HepG2 (cell line): ENCODE measurements at regions not wholly inside any gene's neighbourhood (a gene's known extent, or its start where the extent isn't known, plus 50 kb on each side); places are given as distances from the start of the nearest gene placed in this dataset.

ENCODE experiments used
- ATAC-seq: fragments of 200-7000 bp; cut with Tn5 transposase; 3 replicates; pipeline ENCODE4 v1.9.1; 2020; ENCODE audit warnings: mild to moderate bottlenecking, moderate library complexity
- BruUV-seq: library from RNA; stranded (reverse); fragments of 400-500 nt; replicated peaks from 2 replicates; lab custom pipeline; 2021; lab: Mats Ljungman, UMichigan
- CTCF ChIA-PET: fragments of 300-600 bp; formaldehyde crosslinking; extraction: SDS; loops from one replicate; lab custom pipeline; 2021; ENCODE audit warnings: low total read pairs, inconsistent platforms, low intra/inter-chr PET ratio; lab: Yijun Ruan, JAX
- POLR2A ChIA-PET: fragments of 350-600 bp; sonication (Branson Sonifier 250); formaldehyde crosslinking; loops from one replicate; lab custom pipeline; 2020; ENCODE audit warnings: antibody characterized with exemption, inconsistent platforms; lab: Yijun Ruan, JAX
- DNase-seq: peaks from one replicate; pipeline ENCODE4 v3.0.0-alpha.2; 2015; ENCODE audit warnings: low spot score
- FAIRE-seq: peaks from 3 replicates; lab custom pipeline; 2011; peaks lifted over from hg19 to GRCh38; lab: Jason Lieb, UNC
- H2AFZ ChIP-seq: one replicate; pipeline ENCODE4 v1.6.1; 2011; ENCODE audit warnings: low read length, inconsistent platforms
- H3K27ac ChIP-seq: fragments of 300-600 bp; 3 replicates; pipeline ENCODE4 v1.8.0; 2011; ENCODE audit warnings: mixed run types, mild to moderate bottlenecking, mixed read lengths, low read length, inconsistent platforms; ENCODE audit not compliant: insufficient read depth; ENCODE audit errors: extremely low read length
- H3K27me3 ChIP-seq, 2 experiments: fragments of 200-600 bp in 1 of 2; 2 replicates in 1 of 2; 3 replicates in 1 of 2; pipeline versions ENCODE4 v1.6.0 to v1.8.0; 2011; ENCODE audit warnings: low read length in 2 of 2, mild to moderate bottlenecking in 2 of 2, moderate library complexity in 2 of 2, inconsistent platforms in 1 of 2; ENCODE audit not compliant: insufficient read depth in 2 of 2, control insufficient read depth in 1 of 2
- H3K36me3 ChIP-seq, 2 experiments: fragments of 200-600 bp in 1 of 2; replicated peaks in 1 of 2; 2 replicates in 1 of 2; 3 replicates in 1 of 2; pipeline versions ENCODE4 v1.5.1 to v1.8.0; 2011; ENCODE audit warnings: low read length in 2 of 2, inconsistent platforms in 1 of 2; ENCODE audit not compliant: insufficient read depth in 2 of 2, control insufficient read depth in 1 of 2
- H3K4me1 ChIP-seq: 2 replicates; pipeline ENCODE4 v1.5.1; 2012; ENCODE audit warnings: low read length, inconsistent platforms; ENCODE audit not compliant: insufficient read depth
- H3K4me2 ChIP-seq: 2 replicates; pipeline ENCODE4 v1.6.0; 2011; ENCODE audit warnings: low read depth, low read length, inconsistent platforms
- H3K4me3 ChIP-seq, 3 experiments: fragments of 200-600 bp in 1 of 3; sonication (generic), shearing (Covaris generic) in 1 of 3; replicated peaks in 1 of 3; 2 replicates each; pipeline ENCODE4 v1.5.1; 2011 to 2016; ENCODE audit warnings: low read length in 3 of 3, inconsistent platforms in 2 of 3, low read depth in 2 of 3, mild to moderate bottlenecking in 2 of 3, control low read depth in 1 of 3, mixed read lengths in 1 of 3; ENCODE audit not compliant: insufficient read depth in 1 of 3
- H3K79me2 ChIP-seq: one replicate; pipeline ENCODE4 v1.6.1; 2011; ENCODE audit warnings: low read length, inconsistent platforms; ENCODE audit not compliant: insufficient read depth
- H3K9ac ChIP-seq: 2 replicates; pipeline ENCODE4 v1.6.0; 2011; ENCODE audit warnings: mild to moderate bottlenecking, low read depth, low read length, inconsistent platforms; ENCODE audit not compliant: insufficient read depth
- H3K9me3 ChIP-seq: 2 replicates; pipeline ENCODE4 v1.5.1; 2012; ENCODE audit warnings: mild to moderate bottlenecking, low read length
- H4K20me1 ChIP-seq: 2 replicates; pipeline ENCODE4 v1.6.0; 2011; ENCODE audit warnings: inconsistent platforms, mild to moderate bottlenecking, low read length, moderate library complexity; ENCODE audit not compliant: insufficient read depth
- CAMTA2 ChIP-seq: sonication (generic); formaldehyde crosslinking; IDR thresholded peaks from 2 replicates; pipeline ENCODE4 v1.4.0; 2020; ENCODE audit warnings: mild to moderate bottlenecking, missing genetic modification reagents, borderline replicate concordance
- CBX2 ChIP-seq, 2 experiments: fragments of 200-600 bp in 1 of 2; sonication (generic); formaldehyde crosslinking in 1 of 2; IDR thresholded peaks; 2 replicates each; pipeline versions ENCODE4 v1.7.0 to v1.8.1; 2018 to 2022; ENCODE audit warnings: low read depth in 2 of 2, low read length in 1 of 2, mild to moderate bottlenecking in 1 of 2, missing genetic modification reagents in 1 of 2
- CEBPG ChIP-seq: IDR thresholded peaks from 2 replicates; pipeline ENCODE4 v1.6.1; 2016
- HNRNPLL ChIP-seq: fragments of 200-400 bp; formaldehyde crosslinking; IDR thresholded peaks from 2 replicates; pipeline ENCODE4 v1.6.1; 2017; ENCODE audit warnings: mild to moderate bottlenecking, low read depth, low read length; ENCODE audit not compliant: poor library complexity, severe bottlenecking
- ISL2 ChIP-seq: sonication (generic); formaldehyde crosslinking; IDR thresholded peaks from 2 replicates; pipeline ENCODE4 v1.5.0; 2020; ENCODE audit warnings: missing genetic modification reagents
- KDM2A ChIP-seq: sonication (generic); formaldehyde crosslinking; IDR thresholded peaks from 2 replicates; pipeline ENCODE4 v1.4.0; 2020; ENCODE audit warnings: low read depth, missing genetic modification reagents, borderline replicate concordance
- MTF2 ChIP-seq: sonication (generic); formaldehyde crosslinking; IDR thresholded peaks from 2 replicates; pipeline ENCODE4 v1.5.0; 2020; ENCODE audit warnings: missing genetic modification reagents, borderline replicate concordance
- NFYC ChIP-seq: IDR thresholded peaks from 2 replicates; pipeline ENCODE4 v1.6.1; 2016; ENCODE audit warnings: missing genetic modification reagents, missing compliant biosample characterization
- NONO ChIP-seq, 2 experiments: fragments of 450-650 bp in 1 of 2; sonication (generic) in 1 of 2; formaldehyde crosslinking in 1 of 2; IDR thresholded peaks in 1 of 2; conservative IDR thresholded peaks in 1 of 2; 2 replicates each; pipeline versions ENCODE4 v1.6.1 to v1.8.0; 2017 to 2022; ENCODE audit warnings: mild to moderate bottlenecking in 1 of 2, missing genetic modification reagents in 1 of 2, moderate library complexity in 1 of 2
- SOX6 ChIP-seq, 2 experiments: fragments of 450-650 bp in 1 of 2; sonication (generic) in 1 of 2; formaldehyde crosslinking in 1 of 2; IDR thresholded peaks; 2 replicates each; pipeline versions ENCODE4 v1.4.0 to v1.6.1; 2017 to 2020; ENCODE audit warnings: antibody characterized with exemption in 1 of 2, mild to moderate bottlenecking in 1 of 2, missing genetic modification reagents in 1 of 2
- SP4 ChIP-seq: sonication (generic); formaldehyde crosslinking; IDR thresholded peaks from 2 replicates; pipeline ENCODE4 v1.8.1; 2023; ENCODE audit warnings: mild to moderate bottlenecking, missing genetic modification reagents
- UBTF ChIP-seq: sonication (generic); formaldehyde crosslinking; IDR thresholded peaks from 2 replicates; pipeline ENCODE4 v1.4.0; 2020; ENCODE audit warnings: mild to moderate bottlenecking, missing genetic modification reagents
- ZBTB37 ChIP-seq: sonication (generic); formaldehyde crosslinking; IDR thresholded peaks from 2 replicates; pipeline ENCODE4 v1.4.0; 2020; ENCODE audit warnings: mild to moderate bottlenecking, missing genetic modification reagents
- ZNF547 ChIP-seq: sonication (generic); formaldehyde crosslinking; IDR thresholded peaks from 2 replicates; pipeline ENCODE4 v1.5.1; 2020; ENCODE audit warnings: mild to moderate bottlenecking, missing genetic modification reagents
- ZNF879 ChIP-seq: sonication (generic); formaldehyde crosslinking; IDR thresholded peaks from 2 replicates; pipeline ENCODE4 v1.8.1; 2023; ENCODE audit warnings: missing genetic modification reagents
- WGBS: methylation state at CpG from one replicate; pipeline ENCODE4 v1.1.6; 2017; ENCODE audit warnings: low lambda C conversion rate; 5-methylcytosine and 5-hydroxymethylcytosine counted together
- in situ Hi-C: cut with HindIII; loops from 2 replicates; pipeline ENCODE4 v1.10.0; 2017; ENCODE audit warnings: low pct_unique_long_range_greater_than_20kb; ENCODE audit not compliant: extremely low pct_ligation_motif_present
- intact Hi-C: fragments of 100-400 bp; cut with micrococcal nuclease; formaldehyde crosslinking; loops from one replicate; pipeline ENCODE4 v1.10.0; 2022; ENCODE audit not compliant: unreplicated experiment
- TF ChIP-seq, protein P1 (sequence below): sonication (generic); formaldehyde crosslinking; IDR thresholded peaks from 2 replicates; pipeline ENCODE4 v1.5.1; 2020; ENCODE audit warnings: missing genetic modification reagents, mild to moderate bottlenecking, borderline replicate concordance
- TF ChIP-seq, protein P2 (sequence below): sonication (generic); formaldehyde crosslinking; IDR thresholded peaks from 2 replicates; pipeline ENCODE4 v1.4.0; 2020; ENCODE audit warnings: missing genetic modification reagents

DNA sequence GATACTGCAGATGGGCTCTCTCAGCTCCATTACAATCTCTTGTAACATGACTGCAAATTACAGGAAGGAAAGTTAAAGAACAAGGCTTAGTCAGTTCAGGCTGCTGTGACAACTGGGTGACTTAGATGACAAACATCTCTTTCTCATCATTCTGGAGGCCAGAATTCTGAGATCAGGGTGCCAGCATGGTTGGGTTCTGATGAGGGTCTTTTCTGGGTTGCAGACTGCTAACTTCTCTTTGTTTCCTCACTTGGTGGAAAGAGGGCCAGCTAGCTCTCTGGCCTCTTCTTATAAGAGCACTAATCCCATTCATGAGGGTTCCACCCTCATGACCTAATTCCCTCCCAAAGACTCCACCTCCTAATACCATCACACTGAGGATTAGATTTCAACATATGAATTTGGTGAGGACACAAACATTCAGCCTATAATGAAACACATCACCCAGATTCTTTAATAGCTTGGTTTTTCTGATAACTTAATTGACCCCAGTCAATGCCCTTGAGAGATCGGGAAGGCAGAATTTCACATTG is 73.6 kb upstream of the MAMDC2 start:
- H3K79me2 ChIP-seq = no peaks in the 10 kb centered on the region
- intact Hi-C loops = loop anchor here (5.0 kb wide), 1 partner anchor 512 kb away; no protein-coding TSS in a partner anchor
- CTCF ChIA-PET = no interaction called here
- H3K9ac ChIP-seq = no peak overlapping the region
- no peaks in the 10 kb centered on the region for H3K36me3 ChIP-seq
- no peak overlapping the region for H3K4me2 ChIP-seq
- no peaks in the 10 kb centered on the region for H3K4me1 ChIP-seq
- no TSS peak for BruUV-seq
- WGBS = 4% methylated on average over 1 of the region's 1 CpG
- peaks cover 3 to 10% of the 10 kb centered on the region in 2 experiments; a peak in 2 of 5 replicates for H3K27me3 ChIP-seq
- in situ Hi-C loops = loop anchor here (5.0 to 10.0 kb wide), 3 partner anchors 142 to 632 kb away; no protein-coding TSS in a partner anchor
- FAIRE-seq (no peak), DNase-seq (no peak), ATAC-seq (no peak)
- H3K27ac ChIP-seq = no peak overlapping the region
- no peaks in the 10 kb centered on the region for H3K9me3 ChIP-seq
- POLR2A ChIA-PET = no interaction called here
- no peak overlapping the region for H3K4me3 ChIP-seq
- H2AFZ ChIP-seq = no peak overlapping the region
- H4K20me1 ChIP-seq = no peaks in the 10 kb centered on the region
- no peak for TF ChIP-seq CBX2 (IDR thresholded peaks at IDR 0.05; ENCODE audit: low read depth, low read length)
- TF ChIP-seq CBX2 (CRISPR knock-in tag; IDR thresholded peaks at IDR 0.05; ENCODE audit: low read depth) = no peak
- no peak for TF ChIP-seq ISL2
- no peak for TF ChIP-seq SP4 (CRISPR knock-in tag)
- no peak for TF ChIP-seq NFYC
- TF ChIP-seq KDM2A (CRISPR knock-in tag) = no peak
- no peak for TF ChIP-seq CAMTA2 (CRISPR knock-in tag)
- TF ChIP-seq MTF2 (CRISPR knock-in tag) = no peak
- no peak for TF ChIP-seq ZNF879
- TF ChIP-seq, protein P1, sequence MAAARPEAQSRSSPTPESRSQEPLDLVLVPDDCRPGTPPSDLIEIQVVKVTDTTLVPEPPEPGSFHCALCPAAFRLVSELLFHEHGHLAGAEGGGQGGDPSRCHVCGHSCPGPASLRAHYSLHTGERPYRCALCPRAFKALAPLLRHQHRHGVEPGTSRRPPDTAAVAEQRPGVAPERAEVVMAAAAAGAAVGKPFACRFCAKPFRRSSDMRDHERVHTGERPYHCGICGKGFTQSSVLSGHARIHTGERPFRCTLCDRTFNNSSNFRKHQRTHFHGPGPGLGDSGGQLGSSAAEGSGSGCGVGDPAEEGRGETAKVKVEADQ = no peak
- TF ChIP-seq ZNF547 (CRISPR knock-in tag) = no peak
- TF ChIP-seq UBTF (CRISPR knock-in tag) = no peak
- TF ChIP-seq SOX6 (IDR thresholded peaks at IDR 0.05) = no peak
- no peak for TF ChIP-seq SOX6 (CRISPR knock-in tag; IDR thresholded peaks at IDR 0.05)
- TF ChIP-seq HNRNPLL = no peak
- no peak for TF ChIP-seq CEBPG (CRISPR knock-in tag)
- TF ChIP-seq, protein P2, sequence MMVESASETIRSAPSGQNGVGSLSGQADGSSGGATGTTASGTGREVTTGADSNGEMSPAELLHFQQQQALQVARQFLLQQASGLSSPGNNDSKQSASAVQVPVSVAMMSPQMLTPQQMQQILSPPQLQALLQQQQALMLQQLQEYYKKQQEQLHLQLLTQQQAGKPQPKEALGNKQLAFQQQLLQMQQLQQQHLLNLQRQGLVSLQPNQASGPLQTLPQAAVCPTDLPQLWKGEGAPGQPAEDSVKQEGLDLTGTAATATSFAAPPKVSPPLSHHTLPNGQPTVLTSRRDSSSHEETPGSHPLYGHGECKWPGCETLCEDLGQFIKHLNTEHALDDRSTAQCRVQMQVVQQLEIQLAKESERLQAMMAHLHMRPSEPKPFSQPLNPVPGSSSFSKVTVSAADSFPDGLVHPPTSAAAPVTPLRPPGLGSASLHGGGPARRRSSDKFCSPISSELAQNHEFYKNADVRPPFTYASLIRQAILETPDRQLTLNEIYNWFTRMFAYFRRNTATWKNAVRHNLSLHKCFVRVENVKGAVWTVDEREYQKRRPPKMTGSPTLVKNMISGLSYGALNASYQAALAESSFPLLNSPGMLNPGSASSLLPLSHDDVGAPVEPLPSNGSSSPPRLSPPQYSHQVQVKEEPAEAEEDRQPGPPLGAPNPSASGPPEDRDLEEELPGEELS (CRISPR knock-in tag) = no peak
- no peak for TF ChIP-seq ZBTB37 (CRISPR knock-in tag)
- TF ChIP-seq NONO (IDR thresholded peaks at IDR 0.05) = no peak
- no peak for TF ChIP-seq NONO (CRISPR knock-in tag; conservative IDR thresholded peaks at IDR 0.05)
